Neural progenitor cell (in vitro differentiated cells): ENCODE measurements at regions not wholly inside any gene's neighbourhood (a gene's known extent, or its start where the extent isn't known, plus 50 kb on each side); places are given as distances from the start of the nearest gene placed in this dataset.

ENCODE experiments used
- DNase-seq: peaks from one replicate; pipeline ENCODE4 v3.0.0-alpha.2; 2016; ENCODE audit warnings: low spot score
- H2AFZ ChIP-seq: fragments of 200-600 bp; sonication (generic); replicated peaks from 2 replicates; pipeline ENCODE4 v1.6.1; 2016; ENCODE audit warnings: antibody characterized with exemption
- H3F3A ChIP-seq: fragments of 200-600 bp; sonication (generic); 2 replicates; pipeline ENCODE4 v1.6.1; 2016; ENCODE audit warnings: antibody characterized with exemption, low read depth
- H3K27ac ChIP-seq: fragments of 200-600 bp; sonication (generic); 2 replicates; pipeline ENCODE4 v1.5.1; 2016; ENCODE audit warnings: mild to moderate bottlenecking
- H3K27me3 ChIP-seq: fragments of 200-600 bp; sonication (generic); 2 replicates; pipeline ENCODE4 v1.6.1; 2016; ENCODE audit warnings: mild to moderate bottlenecking, moderate library complexity
- H3K36me3 ChIP-seq: fragments of 200-600 bp; sonication (generic); 2 replicates; pipeline ENCODE4 v1.5.1; 2016
- H3K4me1 ChIP-seq: fragments of 200-600 bp; sonication (generic); 2 replicates; pipeline ENCODE4 v1.6.1; 2016; ENCODE audit warnings: mixed run types
- H3K4me2 ChIP-seq: fragments of 200-600 bp; sonication (generic); 2 replicates; pipeline ENCODE4 v1.6.1; 2016
- H3K4me3 ChIP-seq: fragments of 200-600 bp; sonication (generic); 2 replicates; pipeline ENCODE4 v1.5.1; 2016
- H3K79me2 ChIP-seq: fragments of 200-600 bp; sonication (generic); 2 replicates; pipeline ENCODE4 v1.6.1; 2016; ENCODE audit warnings: low read depth
- H3K9ac ChIP-seq: fragments of 200-600 bp; sonication (generic); 2 replicates; pipeline ENCODE4 v1.6.1; 2016
- H3K9me3 ChIP-seq: fragments of 200-600 bp; sonication (generic); 2 replicates; pipeline ENCODE4 v1.5.1; 2016; ENCODE audit warnings: low read depth
- H4K20me1 ChIP-seq: fragments of 200-600 bp; sonication (generic); 2 replicates; pipeline ENCODE4 v1.6.1; 2016; ENCODE audit warnings: low read depth
- H3K27ac Mint-ChIP-seq: 3 replicates; pipeline ENCODE4 v1.8.0; 2021; ENCODE audit warnings: mixed read lengths
- H3K27me3 Mint-ChIP-seq: 2 replicates; pipeline ENCODE4 v1.8.0; 2022; ENCODE audit warnings: low read depth, mild to moderate bottlenecking, inconsistent platforms, moderate library complexity, mixed read lengths; ENCODE audit not compliant: insufficient read depth
- H3K36me3 Mint-ChIP-seq: 3 replicates; pipeline ENCODE4 v1.8.0; 2021; ENCODE audit warnings: mixed read lengths
- H3K4me1 Mint-ChIP-seq: 3 replicates; pipeline ENCODE4 v1.8.0; 2021; ENCODE audit warnings: mixed read lengths
- H3K4me3 Mint-ChIP-seq: 3 replicates; pipeline ENCODE4 v1.8.0; 2021; ENCODE audit warnings: mild to moderate bottlenecking, moderate library complexity, mixed read lengths
- H3K9me3 Mint-ChIP-seq: 3 replicates; pipeline ENCODE4 v1.8.0; 2020; ENCODE audit warnings: mixed read lengths
- CTCF ChIP-seq: fragments of 200-600 bp; sonication (generic); IDR thresholded peaks from 2 replicates; pipeline ENCODE4 v1.5.1; 2017; ENCODE audit warnings: antibody characterized with exemption, mild to moderate bottlenecking
- EZH2 ChIP-seq: fragments of 200-600 bp; sonication (generic); IDR thresholded peaks from 2 replicates; pipeline ENCODE4 v1.6.1; 2017; ENCODE audit warnings: antibody characterized with exemption, mild to moderate bottlenecking, moderate library complexity
- EZH2phosphoT487 ChIP-seq: fragments of 200-600 bp; sonication (generic); IDR thresholded peaks from 2 replicates; pipeline ENCODE4 v1.6.1; 2017; ENCODE audit warnings: antibody characterized with exemption

DNA sequence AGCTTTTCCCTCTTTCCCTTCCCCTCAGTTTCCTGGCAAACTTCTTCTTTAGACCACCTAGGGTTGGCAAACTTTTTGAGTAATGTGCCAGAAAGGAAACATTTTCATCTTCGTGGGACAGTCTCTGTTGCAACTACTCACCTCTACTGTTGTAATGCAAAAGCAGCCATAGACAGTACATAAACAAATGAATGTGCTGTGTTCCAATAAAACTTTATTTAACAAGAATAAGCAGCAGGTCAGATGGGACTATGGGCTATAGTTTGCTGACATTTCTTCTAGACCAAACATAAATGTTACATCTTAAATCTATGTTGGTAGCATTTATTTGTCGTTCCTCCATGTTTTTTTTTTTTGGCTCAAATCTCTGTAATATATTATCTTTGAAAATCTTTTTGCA lies 552.4 kb downstream of the EDEM1 start:
- Mint-ChIP-seq H3K27me3 (peaks cover 3% of the 10 kb centered on the region), H3K4me1 (no peaks in the 10 kb centered on the region), H3K4me3 (no peak overlapping the region), H3K27ac (no peak overlapping the region), H3K9me3 (no peaks in the 10 kb centered on the region), H3K36me3 (no peaks in the 10 kb centered on the region)
- TF ChIP-seq CTCF (no peak), EZH2phosphoT487 (no peak), EZH2 (no peak)
- no peaks in the 10 kb centered on the region for H4K20me1 ChIP-seq
- H3K9me3 ChIP-seq: no peaks in the 10 kb centered on the region
- no peak overlapping the region for H3K4me2 ChIP-seq
- peaks cover 3% of the 10 kb centered on the region for H3K4me1 ChIP-seq
- H3K79me2 ChIP-seq: no peaks in the 10 kb centered on the region
- no peaks in the 10 kb centered on the region for H3K27me3 ChIP-seq
- H2AFZ ChIP-seq: no peak overlapping the region
- H3K36me3 ChIP-seq: no peaks in the 10 kb centered on the region
- DNase-seq: no peak
- no peaks in the 10 kb centered on the region for H3F3A ChIP-seq
- H3K9ac ChIP-seq: no peak overlapping the region
- no peak overlapping the region for H3K27ac ChIP-seq
- H3K4me3 ChIP-seq: no peak overlapping the region

DNA sequence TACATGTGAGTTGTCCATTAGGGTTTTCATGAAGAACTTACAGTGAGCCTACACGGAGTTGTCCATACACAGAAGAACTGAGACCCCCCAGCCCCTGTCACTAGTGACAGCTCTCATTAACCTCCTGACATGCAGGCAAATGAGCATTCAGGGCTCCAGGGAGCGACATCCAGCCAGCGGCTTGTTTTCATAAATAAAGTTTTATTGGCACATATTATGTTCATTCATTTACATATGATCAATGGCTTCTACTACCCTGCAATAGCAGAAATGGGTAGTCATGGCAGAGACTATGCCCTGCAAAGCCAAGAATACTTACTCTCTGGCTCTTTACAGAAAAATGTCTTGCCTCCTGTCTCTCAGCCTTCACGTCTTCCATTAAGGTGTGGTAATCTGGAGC lies 553.5 kb downstream of the EDEM1 start:
- no peak overlapping the region for H3K4me3 ChIP-seq
- H3K4me1 Mint-ChIP-seq: no peaks in the 10 kb centered on the region
- H3K27ac Mint-ChIP-seq: no peak overlapping the region
- no peak overlapping the region for H2AFZ ChIP-seq
- H3K27me3 ChIP-seq: no peaks in the 10 kb centered on the region
- H3K79me2 ChIP-seq: no peaks in the 10 kb centered on the region
- H3K4me3 Mint-ChIP-seq: no peak overlapping the region
- H3K27me3 Mint-ChIP-seq: peaks cover 3% of the 10 kb centered on the region
- no peak overlapping the region for H3K9ac ChIP-seq
- H3K36me3 ChIP-seq: no peaks in the 10 kb centered on the region
- H4K20me1 ChIP-seq: no peaks in the 10 kb centered on the region
- no peaks in the 10 kb centered on the region for H3K9me3 ChIP-seq
- no peaks in the 10 kb centered on the region for H3K9me3 Mint-ChIP-seq
- H3K36me3 Mint-ChIP-seq: no peaks in the 10 kb centered on the region
- no peak for DNase-seq
- TF ChIP-seq EZH2phosphoT487 (no peak), EZH2 (no peak), CTCF (no peak)
- no peak overlapping the region for H3K4me2 ChIP-seq
- no peak overlapping the region for H3K27ac ChIP-seq
- H3F3A ChIP-seq: no peaks in the 10 kb centered on the region
- no peaks in the 10 kb centered on the region for H3K4me1 ChIP-seq

DNA sequence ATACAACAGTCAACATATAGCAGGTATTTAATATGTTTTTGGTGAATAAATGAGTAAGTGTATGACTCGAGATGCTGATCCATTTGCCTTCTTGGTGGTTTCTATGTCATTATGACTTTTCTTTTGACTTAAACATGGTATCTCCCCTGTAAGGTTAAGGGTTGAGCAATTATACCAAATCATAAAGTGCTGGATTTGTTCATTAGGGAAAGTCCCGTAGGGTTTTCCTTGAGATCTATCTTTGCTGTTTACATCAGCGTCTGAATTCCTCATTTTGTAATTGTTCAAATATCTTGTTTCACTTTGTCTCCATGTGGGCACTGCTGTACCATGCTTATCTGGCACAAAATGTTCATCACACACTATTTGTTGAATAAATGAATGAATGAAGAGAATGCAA lies 562.6 kb downstream of the EDEM1 start:
- no peaks in the 10 kb centered on the region for H3K36me3 ChIP-seq
- H3K4me1 ChIP-seq: no peaks in the 10 kb centered on the region
- no peaks in the 10 kb centered on the region for H3K9me3 ChIP-seq
- no peaks in the 10 kb centered on the region for H3K27me3 ChIP-seq
- Mint-ChIP-seq H3K4me1 (no peaks in the 10 kb centered on the region), H3K9me3 (no peaks in the 10 kb centered on the region), H3K36me3 (no peaks in the 10 kb centered on the region), H3K4me3 (no peak overlapping the region), H3K27me3 (no peaks in the 10 kb centered on the region), H3K27ac (no peak overlapping the region)
- H3K4me3 ChIP-seq: no peak overlapping the region
- no peak overlapping the region for H3K4me2 ChIP-seq
- TF ChIP-seq CTCF (no peak), EZH2 (no peak), EZH2phosphoT487 (no peak)
- no peak overlapping the region for H2AFZ ChIP-seq
- no peak overlapping the region for H3K27ac ChIP-seq
- H3K79me2 ChIP-seq: no peaks in the 10 kb centered on the region
- no peak overlapping the region for H3K9ac ChIP-seq
- H4K20me1 ChIP-seq: no peaks in the 10 kb centered on the region
- no peaks in the 10 kb centered on the region for H3F3A ChIP-seq
- DNase-seq: no peak
